A549 (cell line): ENCODE measurements at regions not wholly inside any gene's neighbourhood (a gene's known extent, or its start where the extent isn't known, plus 50 kb on each side); places are given as distances from the start of the nearest gene placed in this dataset.

ENCODE experiments used
- ATAC-seq, 2 experiments: fragments of 200-7000 bp in 1 of 2; fragments of >200 bp in 1 of 2; cut with Nextera tagmentation in 1 of 2; cut with Tn5 transposase in 1 of 2; 3 replicates each; pipeline versions ENCODE4 v1.8.0 to v1.9.1; 2018 to 2020; ENCODE audit warnings: mild to moderate bottlenecking in 1 of 2, moderate library complexity in 1 of 2
- CTCF ChIA-PET: fragments of 300-600 bp; sonication (Branson Sonifier 250); formaldehyde crosslinking; extraction: SDS; loops from one replicate; lab custom pipeline; 2021; ENCODE audit warnings: antibody characterized with exemption, inconsistent platforms; lab: Yijun Ruan, JAX
- POLR2A ChIA-PET: fragments of 350-600 bp; formaldehyde crosslinking; extraction: SDS; loops from one replicate; lab custom pipeline; 2021; ENCODE audit warnings: antibody characterized with exemption, inconsistent platforms; lab: Yijun Ruan, JAX
- DNase-seq, 2 experiments: peaks; one replicate each; pipeline versions ENCODE4 v3.0.0 to v3.0.0-alpha.2; 2011 to 2016; ENCODE audit warnings: low read depth in 1 of 2, low spot score in 1 of 2
- FAIRE-seq: peaks from 2 replicates; lab custom pipeline; 2011; peaks lifted over from hg19 to GRCh38; lab: Jason Lieb, UNC
- H3K27ac ChIP-seq, 2 experiments: fragments of >200 bp; sonication (Bioruptor Twin); formaldehyde crosslinking; 3 replicates each; pipeline ENCODE4 v1.5.1; 2016 to 2017
- H3K4me1 ChIP-seq: fragments of >200 bp; sonication (Bioruptor Twin); formaldehyde crosslinking; 3 replicates; pipeline ENCODE4 v1.6.1; 2016
- H3K4me2 ChIP-seq: fragments of >200 bp; sonication (Bioruptor Twin); formaldehyde crosslinking; 3 replicates; pipeline ENCODE4 v1.6.1; 2016
- H3K4me3 ChIP-seq: fragments of >200 bp; sonication (Bioruptor Twin); formaldehyde crosslinking; 3 replicates; pipeline ENCODE4 v1.5.1; 2016
- H3K9me3 ChIP-seq: fragments of >200 bp; sonication (Bioruptor Twin); formaldehyde crosslinking; 3 replicates; pipeline ENCODE4 v1.6.1; 2016
- ATOH8 ChIP-seq: fragments of 250-450 bp; sonication (Bioruptor Pico); IDR thresholded peaks from 2 replicates; pipeline ENCODE4 v1.5.0; 2020; ENCODE audit warnings: low read depth, mild to moderate bottlenecking, moderate library complexity
- BCL3 ChIP-seq: fragments of >200 bp; sonication (Bioruptor Twin); formaldehyde crosslinking; IDR thresholded peaks from 3 replicates; pipeline ENCODE4 v1.6.1; 2016
- CHD2 ChIP-seq: fragments of 150-350 bp; IDR thresholded peaks from 2 replicates; pipeline ENCODE4 v1.6.1; 2014; ENCODE audit warnings: low read length; ENCODE audit not compliant: partially characterized antibody
- EHF ChIP-seq: fragments of 250-450 bp; sonication (Bioruptor Pico); IDR thresholded peaks from 2 replicates; pipeline ENCODE4 v1.5.0; 2020; ENCODE audit warnings: mild to moderate bottlenecking
- EHMT2 ChIP-seq: fragments of 200-600 bp; sonication (generic); IDR thresholded peaks from 2 replicates; pipeline ENCODE4 v1.6.1; 2016; ENCODE audit warnings: antibody characterized with exemption, low read depth, mild to moderate bottlenecking, moderate library complexity
- HDAC2 ChIP-seq: fragments of 200-600 bp; sonication (generic); IDR thresholded peaks from 2 replicates; pipeline ENCODE4 v1.6.1; 2016
- HEYL ChIP-seq: fragments of 250-450 bp; sonication (Bioruptor Pico); IDR thresholded peaks from 2 replicates; pipeline ENCODE4 v1.8.0; 2021; ENCODE audit warnings: mild to moderate bottlenecking, moderate library complexity
- HOXA7 ChIP-seq: fragments of 250-450 bp; sonication (Bioruptor Pico); IDR thresholded peaks from 2 replicates; pipeline ENCODE4 v1.5.0; 2020; ENCODE audit warnings: mild to moderate bottlenecking, moderate library complexity
- HOXB13 ChIP-seq: fragments of 250-450 bp; sonication (Bioruptor Pico); IDR thresholded peaks from 2 replicates; pipeline ENCODE4 v1.5.0; 2020; ENCODE audit warnings: low read depth, mild to moderate bottlenecking, moderate library complexity
- HOXB5 ChIP-seq: fragments of 250-450 bp; sonication (Bioruptor Pico); IDR thresholded peaks from 2 replicates; pipeline ENCODE4 v1.5.0; 2020; ENCODE audit warnings: mild to moderate bottlenecking, moderate library complexity
- JUN ChIP-seq, 2 experiments: fragments of >200 bp; sonication (Bioruptor Twin); formaldehyde crosslinking; IDR thresholded peaks; 2 replicates in 1 of 2; 3 replicates in 1 of 2; pipeline ENCODE4 v1.6.1; 2016 to 2017
- JUNB ChIP-seq: fragments of >200 bp; sonication (Bioruptor Twin); formaldehyde crosslinking; IDR thresholded peaks from 2 replicates; pipeline ENCODE4 v1.6.1; 2016
- KDM1A ChIP-seq: fragments of 200-600 bp; sonication (generic); IDR thresholded peaks from 2 replicates; pipeline ENCODE4 v1.6.1; 2016; ENCODE audit warnings: low read depth, mild to moderate bottlenecking
- MAX ChIP-seq: IDR thresholded peaks from 2 replicates; pipeline ENCODE4 v1.6.1; 2012
- NPAS2 ChIP-seq: fragments of 250-450 bp; sonication (Bioruptor Pico); IDR thresholded peaks from 2 replicates; pipeline ENCODE4 v1.8.0; 2022; ENCODE audit warnings: mild to moderate bottlenecking, moderate library complexity, borderline replicate concordance
- POLR2A ChIP-seq: IDR thresholded peaks from 2 replicates; pipeline ENCODE4 v1.6.1; 2012; ENCODE audit warnings: mild to moderate bottlenecking, low read length
- RARB ChIP-seq: fragments of 250-450 bp; sonication (Bioruptor Pico); IDR thresholded peaks from 2 replicates; pipeline ENCODE4 v1.8.0; 2021; ENCODE audit warnings: mild to moderate bottlenecking, moderate library complexity
- RNF2 ChIP-seq: fragments of 200-600 bp; sonication (generic); IDR thresholded peaks from 2 replicates; pipeline ENCODE4 v1.6.1; 2016; ENCODE audit warnings: low read depth, mild to moderate bottlenecking, antibody characterized with exemption, moderate library complexity, borderline replicate concordance
- SREBF2 ChIP-seq: fragments of 450-650 bp; IDR thresholded peaks from 2 replicates; pipeline ENCODE4 v1.6.1; 2014; ENCODE audit warnings: mild to moderate bottlenecking, moderate library complexity
- TFCP2L1 ChIP-seq: fragments of 250-450 bp; sonication (Bioruptor Pico); IDR thresholded peaks from 2 replicates; pipeline ENCODE4 v1.5.0; 2021; ENCODE audit warnings: mild to moderate bottlenecking
- ZSCAN20 ChIP-seq: fragments of 250-450 bp; sonication (Bioruptor Pico); IDR thresholded peaks from 2 replicates; pipeline ENCODE4 v1.8.0; 2022; ENCODE audit warnings: mild to moderate bottlenecking, moderate library complexity
- WGBS: methylation state at CpG from one replicate; pipeline ENCODE4 v1.1.6; 2017; ENCODE audit errors: missing lambda C conversion rate; 5-methylcytosine and 5-hydroxymethylcytosine counted together
- TF ChIP-seq, protein P1 (sequence below): fragments of 150-350 bp; IDR thresholded peaks from 2 replicates; pipeline ENCODE4 v1.6.1; 2014; ENCODE audit warnings: low read depth, mild to moderate bottlenecking, low read length
- TF ChIP-seq, protein P2 (sequence below): fragments of 450-650 bp; IDR thresholded peaks from 2 replicates; pipeline ENCODE4 v1.6.1; 2014; ENCODE audit warnings: antibody characterized with exemption

DNA sequence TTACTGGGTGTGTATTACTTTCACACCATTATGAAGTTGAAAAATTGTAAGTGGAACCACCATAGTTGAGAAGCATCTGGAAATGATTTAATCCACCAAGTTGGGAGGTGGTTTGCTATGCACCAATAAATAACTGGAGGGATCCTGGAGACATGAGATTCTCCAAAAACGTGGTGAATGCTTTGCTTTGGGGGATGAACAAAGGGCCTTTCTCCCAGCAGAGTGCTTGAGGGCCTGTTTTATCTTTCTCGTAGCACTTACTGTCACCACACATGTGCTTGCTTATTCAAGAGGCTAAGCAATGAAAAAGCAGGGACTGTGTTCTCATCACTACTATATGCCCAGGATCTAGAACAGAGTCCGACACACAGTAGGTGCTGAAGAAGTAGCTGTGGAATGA is 371.1 kb downstream of the DHX35 start:
- H3K4me1 ChIP-seq, result no peaks in the 10 kb centered on the region
- H3K4me3 ChIP-seq, result no peak overlapping the region
- no peak overlapping the region for H3K27ac ChIP-seq
- ATAC-seq (no peak), FAIRE-seq (no peak), DNase-seq (no peak)
- POLR2A ChIA-PET, result no interaction called here
- no peak overlapping the region for H3K4me2 ChIP-seq
- TF ChIP-seq TFCP2L1 (CRISPR knock-in tag), result no peak
- no peak for TF ChIP-seq HOXA7
- no peak for TF ChIP-seq EHF
- TF ChIP-seq, protein P1, sequence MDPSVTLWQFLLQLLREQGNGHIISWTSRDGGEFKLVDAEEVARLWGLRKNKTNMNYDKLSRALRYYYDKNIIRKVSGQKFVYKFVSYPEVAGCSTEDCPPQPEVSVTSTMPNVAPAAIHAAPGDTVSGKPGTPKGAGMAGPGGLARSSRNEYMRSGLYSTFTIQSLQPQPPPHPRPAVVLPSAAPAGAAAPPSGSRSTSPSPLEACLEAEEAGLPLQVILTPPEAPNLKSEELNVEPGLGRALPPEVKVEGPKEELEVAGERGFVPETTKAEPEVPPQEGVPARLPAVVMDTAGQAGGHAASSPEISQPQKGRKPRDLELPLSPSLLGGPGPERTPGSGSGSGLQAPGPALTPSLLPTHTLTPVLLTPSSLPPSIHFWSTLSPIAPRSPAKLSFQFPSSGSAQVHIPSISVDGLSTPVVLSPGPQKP, result no peak
- no peak for TF ChIP-seq CHD2
- no peak for TF ChIP-seq ATOH8 (CRISPR knock-in tag)
- TF ChIP-seq SREBF2, result no peak
- no peak for TF ChIP-seq NPAS2
- H3K9me3 ChIP-seq, result no peaks in the 10 kb centered on the region
- CTCF ChIA-PET, result no interaction called here
- 4% methylated on average over 3 of the region's 3 CpGs for WGBS

DNA sequence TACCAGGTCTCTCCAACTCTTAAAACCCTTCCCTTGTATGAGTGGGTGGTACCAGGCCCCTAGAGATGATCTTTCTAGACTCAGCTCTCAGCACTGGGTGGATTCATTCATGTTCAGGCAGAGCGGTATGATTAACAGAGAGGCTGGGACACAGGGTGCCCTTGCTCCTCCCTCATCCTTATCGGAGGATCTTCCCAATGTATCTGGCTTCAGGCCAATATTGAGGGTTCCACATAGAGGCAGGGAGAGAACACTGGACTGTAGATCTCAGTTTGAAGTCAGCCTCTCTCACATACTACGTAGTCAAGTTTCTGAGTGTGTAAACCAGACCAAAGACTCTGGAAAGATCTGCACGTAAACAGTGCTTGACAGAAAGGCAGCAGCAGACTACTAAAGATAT is 366.2 kb downstream of the DHX35 start:
- Histone ChIP-seq H3K4me3 (no peak overlapping the region), H3K4me2 (no peak overlapping the region), H3K9me3 (no peaks in the 10 kb centered on the region), H3K27ac (no peak overlapping the region), H3K4me1 (no peaks in the 10 kb centered on the region)
- no peak for DNase-seq
- ChIA-PET CTCF (no interaction called here), POLR2A (no interaction called here)
- no peak for TF ChIP-seq POLR2A
- no peak for TF ChIP-seq RNF2
- no peak for TF ChIP-seq HOXB5 (CRISPR knock-in tag)
- no peak for TF ChIP-seq SREBF2
- no peak for TF ChIP-seq MAX
- TF ChIP-seq BCL3, result no peak
- no peak for TF ChIP-seq HOXB13 (CRISPR knock-in tag)
- TF ChIP-seq, protein P1, result no peak
- no peak for FAIRE-seq
- no peak for ATAC-seq
- WGBS, result 28% methylated on average over 4 of the region's 4 CpGs

DNA sequence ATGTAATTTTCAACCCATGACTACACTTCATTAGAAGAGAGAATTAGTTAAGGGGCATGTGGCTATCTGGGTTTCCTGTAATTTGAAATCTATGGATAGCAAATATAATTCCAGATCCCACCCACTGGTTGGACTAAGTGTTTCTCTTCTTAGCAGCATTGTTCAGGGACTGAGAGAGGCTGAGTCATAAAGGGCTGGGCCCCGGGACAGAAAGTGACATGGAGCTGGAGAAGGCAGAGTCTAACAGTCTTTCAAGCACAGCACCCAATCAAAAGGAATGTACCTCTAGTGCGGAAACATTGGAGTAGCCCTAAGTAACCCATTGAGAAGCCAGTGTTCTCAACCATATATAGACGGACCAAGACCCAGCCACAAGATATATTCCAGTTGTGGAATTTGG is 363.9 kb downstream of the DHX35 start:
- Histone ChIP-seq H3K4me2 (no peak overlapping the region), H3K4me1 (no peaks in the 10 kb centered on the region), H3K27ac (no peak overlapping the region), H3K9me3 (no peaks in the 10 kb centered on the region), H3K4me3 (no peak overlapping the region)
- 19% methylated on average over 3 of the region's 3 CpGs for WGBS
- TF ChIP-seq RARB (CRISPR knock-in tag), result no peak
- TF ChIP-seq CHD2, result no peak
- no peak for TF ChIP-seq HOXB5 (CRISPR knock-in tag)
- TF ChIP-seq, protein P2, sequence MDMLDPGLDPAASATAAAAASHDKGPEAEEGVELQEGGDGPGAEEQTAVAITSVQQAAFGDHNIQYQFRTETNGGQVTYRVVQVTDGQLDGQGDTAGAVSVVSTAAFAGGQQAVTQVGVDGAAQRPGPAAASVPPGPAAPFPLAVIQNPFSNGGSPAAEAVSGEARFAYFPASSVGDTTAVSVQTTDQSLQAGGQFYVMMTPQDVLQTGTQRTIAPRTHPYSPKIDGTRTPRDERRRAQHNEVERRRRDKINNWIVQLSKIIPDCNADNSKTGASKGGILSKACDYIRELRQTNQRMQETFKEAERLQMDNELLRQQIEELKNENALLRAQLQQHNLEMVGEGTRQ, result no peak
- TF ChIP-seq ZSCAN20 (CRISPR knock-in tag), result no peak
- no peak for TF ChIP-seq KDM1A
- TF ChIP-seq HEYL (CRISPR knock-in tag), result no peak
- no peak for TF ChIP-seq EHMT2
- no peak for TF ChIP-seq BCL3
- no peak for TF ChIP-seq HDAC2
- TF ChIP-seq TFCP2L1 (CRISPR knock-in tag), result no peak
- TF ChIP-seq JUN (IDR thresholded peaks at IDR 0.05), result no peak
- no peak for TF ChIP-seq JUNB
- no peak for TF ChIP-seq ATOH8 (CRISPR knock-in tag)
- CTCF ChIA-PET, result no interaction called here
- ATAC-seq (no peak), DNase-seq (no peak), FAIRE-seq (no peak)
- POLR2A ChIA-PET, result no interaction called here
